ENCODE measurements at regions not wholly inside any gene's neighbourhood (a gene's known extent, or its start where the extent isn't known, plus 50 kb on each side); places are given as distances from the start of the nearest gene placed in this dataset.

DNA sequence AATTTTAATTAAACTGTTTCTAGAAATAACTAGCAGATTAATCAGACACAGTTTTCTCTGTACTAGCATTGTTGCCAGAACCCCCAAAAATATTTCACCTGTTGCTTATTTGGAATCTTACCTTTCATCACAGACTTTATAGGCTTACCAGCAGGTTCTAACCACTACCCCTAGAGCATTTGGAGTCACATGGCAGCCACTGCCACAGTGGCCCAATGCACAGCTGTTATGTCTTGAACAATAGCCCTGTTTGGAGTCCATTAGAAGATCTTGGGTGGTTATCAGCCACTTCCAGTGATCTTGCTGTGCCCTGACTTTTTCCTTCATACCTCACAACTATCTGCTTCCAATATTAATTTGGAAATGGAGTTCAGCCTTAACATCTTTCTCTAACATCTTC, 186.2 kb upstream of the TANK start:
- no peak for TF ChIP-seq POLR2A (IDR thresholded peaks at IDR 0.05)
- TF ChIP-seq, protein P1, sequence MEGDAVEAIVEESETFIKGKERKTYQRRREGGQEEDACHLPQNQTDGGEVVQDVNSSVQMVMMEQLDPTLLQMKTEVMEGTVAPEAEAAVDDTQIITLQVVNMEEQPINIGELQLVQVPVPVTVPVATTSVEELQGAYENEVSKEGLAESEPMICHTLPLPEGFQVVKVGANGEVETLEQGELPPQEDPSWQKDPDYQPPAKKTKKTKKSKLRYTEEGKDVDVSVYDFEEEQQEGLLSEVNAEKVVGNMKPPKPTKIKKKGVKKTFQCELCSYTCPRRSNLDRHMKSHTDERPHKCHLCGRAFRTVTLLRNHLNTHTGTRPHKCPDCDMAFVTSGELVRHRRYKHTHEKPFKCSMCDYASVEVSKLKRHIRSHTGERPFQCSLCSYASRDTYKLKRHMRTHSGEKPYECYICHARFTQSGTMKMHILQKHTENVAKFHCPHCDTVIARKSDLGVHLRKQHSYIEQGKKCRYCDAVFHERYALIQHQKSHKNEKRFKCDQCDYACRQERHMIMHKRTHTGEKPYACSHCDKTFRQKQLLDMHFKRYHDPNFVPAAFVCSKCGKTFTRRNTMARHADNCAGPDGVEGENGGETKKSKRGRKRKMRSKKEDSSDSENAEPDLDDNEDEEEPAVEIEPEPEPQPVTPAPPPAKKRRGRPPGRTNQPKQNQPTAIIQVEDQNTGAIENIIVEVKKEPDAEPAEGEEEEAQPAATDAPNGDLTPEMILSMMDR (IDR thresholded peaks at IDR 0.05) = no peak

Measured in esophagus squamous epithelium (tissue), 4 donors.